ENCODE measurements at regions not wholly inside any gene's neighbourhood (a gene's known extent, or its start where the extent isn't known, plus 50 kb on each side); places are given as distances from the start of the nearest gene placed in this dataset.

DNA sequence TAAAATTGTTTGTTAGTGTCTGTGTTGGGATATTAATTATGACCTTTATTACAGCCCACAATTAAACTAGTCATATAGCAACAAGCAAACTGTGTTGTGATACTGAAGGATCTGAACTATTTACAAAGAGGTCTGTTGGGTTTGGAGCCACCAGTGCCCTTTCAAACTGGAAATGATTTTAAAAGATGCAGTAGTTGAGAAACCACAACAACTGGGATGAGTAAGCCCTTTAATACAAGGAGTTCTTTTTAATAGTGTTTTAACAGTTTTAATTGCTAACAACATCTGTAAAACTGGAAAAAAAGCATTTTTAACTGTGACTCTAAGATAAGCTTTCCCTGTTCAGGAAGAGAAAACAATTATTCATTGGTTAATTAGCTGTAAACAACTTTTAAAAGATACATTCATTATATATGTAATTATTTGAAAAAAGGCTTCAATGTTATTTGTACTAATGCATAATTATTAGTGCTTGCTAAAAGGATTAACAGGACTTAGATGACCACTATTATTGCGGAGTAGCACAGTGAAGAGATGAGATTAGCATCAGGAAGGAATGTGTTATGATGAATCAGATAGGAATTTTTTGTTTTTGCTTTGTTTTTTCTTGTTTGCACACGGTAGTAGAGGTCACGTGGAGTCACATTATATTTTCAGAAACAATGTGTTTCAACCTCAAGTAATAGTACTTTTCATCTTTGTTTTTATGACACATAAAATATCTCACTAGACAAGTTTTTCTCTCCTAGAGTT, 392.7 kb upstream of the FANCL start:
- Histone ChIP-seq H3K4me3 (ENCODE audit: low read length in 2 of 2) (no peak overlapping the region), H3K27ac (ENCODE audit: low read length) (no peak overlapping the region), H3K9ac (ENCODE audit: low read length in 2 of 2) (no peak overlapping the region), H3K4me1 (ENCODE audit: control insufficient read depth, insufficient read depth, low read length) (no peaks in the 10 kb centered on the region), H3K27me3 (ENCODE audit: control insufficient read depth in 1 of 2, insufficient read depth in 2 of 2, low read length in 2 of 2) (no peaks in the 10 kb centered on the region), H3K9me3 (ENCODE audit: control insufficient read depth in 2 of 2, low read length in 2 of 2) (no peaks in the 10 kb centered on the region), H3K36me3 (ENCODE audit: control insufficient read depth in 2 of 2, insufficient read depth in 2 of 2, low read length in 2 of 2) (no peaks in the 10 kb centered on the region)

DNA sequence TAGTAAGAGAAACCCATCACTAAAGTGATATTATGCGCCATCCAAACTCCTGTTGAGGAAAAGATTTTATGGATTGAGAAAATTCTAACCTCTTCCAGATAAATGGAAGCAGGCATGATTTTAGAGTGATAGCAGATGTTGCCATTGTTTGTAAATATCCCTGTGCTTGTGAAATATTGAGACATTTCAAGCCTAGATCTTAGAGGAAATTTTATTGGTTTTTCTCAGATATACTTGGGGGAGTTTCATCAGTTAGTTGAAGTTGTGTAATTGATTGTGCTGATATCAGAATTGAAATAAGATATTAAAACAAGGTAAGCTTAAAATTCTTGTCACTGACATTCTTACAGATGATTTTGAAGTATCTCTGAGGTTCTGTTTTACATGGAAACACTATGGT, 390.9 kb upstream of the FANCL start:
- H3K27me3 ChIP-seq (ENCODE audit: control insufficient read depth in 1 of 2, insufficient read depth in 2 of 2, low read length in 2 of 2) = no peaks in the 10 kb centered on the region
- no peak overlapping the region for H3K9ac ChIP-seq (ENCODE audit: low read length in 2 of 2)
- H3K4me3 ChIP-seq (ENCODE audit: low read length in 2 of 2) = no peak overlapping the region
- no peaks in the 10 kb centered on the region for H3K4me1 ChIP-seq (ENCODE audit: control insufficient read depth, insufficient read depth, low read length)
- H3K9me3 ChIP-seq (ENCODE audit: control insufficient read depth in 2 of 2, low read length in 2 of 2) = no peaks in the 10 kb centered on the region
- no peaks in the 10 kb centered on the region for H3K36me3 ChIP-seq (ENCODE audit: control insufficient read depth in 2 of 2, insufficient read depth in 2 of 2, low read length in 2 of 2)
- H3K27ac ChIP-seq (ENCODE audit: low read length) = no peak overlapping the region

DNA sequence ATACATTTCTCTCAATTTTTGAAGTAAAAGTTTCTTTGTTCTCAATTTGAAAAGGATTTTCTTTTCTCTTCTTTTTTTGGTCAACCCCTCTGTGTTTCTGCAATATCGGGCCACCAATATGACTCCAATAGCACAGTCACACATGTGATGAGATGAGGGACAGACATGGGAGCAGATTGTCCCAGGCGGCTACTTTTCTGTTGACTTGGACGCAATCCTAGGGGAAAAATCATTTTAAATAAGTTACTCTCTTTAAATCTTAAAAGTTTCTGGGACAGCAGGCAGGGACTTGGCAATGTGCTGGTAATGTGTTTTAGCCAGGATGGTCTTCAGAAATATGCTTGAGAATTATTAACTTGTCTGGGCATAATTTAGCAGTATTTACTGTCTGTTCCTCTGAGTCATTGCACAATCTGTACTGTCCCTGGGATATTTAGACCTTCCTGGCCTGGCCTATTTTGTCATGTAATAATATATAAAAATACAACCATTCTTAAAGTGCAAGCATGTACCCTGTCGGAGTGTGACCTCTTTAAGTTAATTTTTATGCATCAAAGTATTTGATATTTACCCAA, 388.5 kb upstream of the FANCL start:
- Histone ChIP-seq H3K9me3 (ENCODE audit: control insufficient read depth in 2 of 2, low read length in 2 of 2) (no peaks in the 10 kb centered on the region), H3K27ac (ENCODE audit: low read length) (no peak overlapping the region), H3K9ac (ENCODE audit: low read length in 2 of 2) (no peak overlapping the region), H3K36me3 (ENCODE audit: control insufficient read depth in 2 of 2, insufficient read depth in 2 of 2, low read length in 2 of 2) (no peaks in the 10 kb centered on the region), H3K27me3 (ENCODE audit: control insufficient read depth in 1 of 2, insufficient read depth in 2 of 2, low read length in 2 of 2) (no peaks in the 10 kb centered on the region), H3K4me1 (ENCODE audit: control insufficient read depth, insufficient read depth, low read length) (no peaks in the 10 kb centered on the region), H3K4me3 (ENCODE audit: low read length in 2 of 2) (no peak overlapping the region)

DNA sequence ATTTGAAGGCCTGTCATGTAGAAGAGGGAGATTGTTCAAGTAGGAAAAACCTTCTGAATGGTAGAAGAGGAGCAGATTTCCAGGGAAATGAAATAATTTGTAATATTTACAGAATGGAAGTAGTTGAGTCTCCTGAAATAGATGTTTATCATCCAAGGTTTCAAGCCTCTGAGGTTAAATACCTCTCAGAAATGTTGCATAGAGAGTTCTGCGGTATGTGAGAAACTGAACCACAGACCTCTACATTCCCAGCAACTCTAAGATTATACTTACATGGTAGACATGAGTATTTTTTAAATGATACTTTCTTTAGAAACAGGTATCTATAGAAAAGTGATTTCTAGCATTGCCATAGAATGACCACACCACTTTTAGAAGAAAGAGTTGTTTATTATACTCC, 379.8 kb upstream of the FANCL start:
- H3K9me3 ChIP-seq (ENCODE audit: control insufficient read depth in 2 of 2, low read length in 2 of 2) = no peaks in the 10 kb centered on the region
- no peaks in the 10 kb centered on the region for H3K36me3 ChIP-seq (ENCODE audit: control insufficient read depth in 2 of 2, insufficient read depth in 2 of 2, low read length in 2 of 2)
- no peaks in the 10 kb centered on the region for H3K4me1 ChIP-seq (ENCODE audit: control insufficient read depth, insufficient read depth, low read length)
- no peaks in the 10 kb centered on the region for H3K27me3 ChIP-seq (ENCODE audit: control insufficient read depth in 1 of 2, insufficient read depth in 2 of 2, low read length in 2 of 2)
- H3K9ac ChIP-seq (ENCODE audit: low read length in 2 of 2) = no peak overlapping the region
- no peak overlapping the region for H3K27ac ChIP-seq (ENCODE audit: low read length)
- H3K4me3 ChIP-seq (ENCODE audit: low read length in 2 of 2) = no peak overlapping the region

DNA sequence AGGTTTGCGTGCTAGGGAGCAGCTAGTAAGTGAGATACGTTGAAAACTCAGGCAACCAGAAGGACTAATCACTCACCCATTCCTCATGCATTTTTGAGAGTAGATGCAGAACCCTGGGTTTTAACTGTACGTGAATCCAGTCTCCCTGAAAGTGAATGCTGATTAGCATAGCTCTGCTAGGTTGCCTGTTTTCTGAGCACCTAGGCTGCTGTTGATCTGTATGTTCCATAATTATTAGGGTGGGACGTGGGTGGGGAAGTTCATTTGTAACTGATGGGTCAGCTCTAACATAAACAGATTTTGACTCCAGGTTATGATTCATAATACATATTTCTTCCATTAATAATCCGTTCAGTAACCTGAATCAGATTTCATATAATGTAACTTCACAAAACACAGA, 379.0 kb upstream of the FANCL start:
- no peak overlapping the region for H3K27ac ChIP-seq (ENCODE audit: low read length)
- no peaks in the 10 kb centered on the region for H3K9me3 ChIP-seq (ENCODE audit: control insufficient read depth in 2 of 2, low read length in 2 of 2)
- no peak overlapping the region for H3K4me3 ChIP-seq (ENCODE audit: low read length in 2 of 2)
- no peaks in the 10 kb centered on the region for H3K4me1 ChIP-seq (ENCODE audit: control insufficient read depth, insufficient read depth, low read length)
- no peaks in the 10 kb centered on the region for H3K36me3 ChIP-seq (ENCODE audit: control insufficient read depth in 2 of 2, insufficient read depth in 2 of 2, low read length in 2 of 2)
- no peaks in the 10 kb centered on the region for H3K27me3 ChIP-seq (ENCODE audit: control insufficient read depth in 1 of 2, insufficient read depth in 2 of 2, low read length in 2 of 2)
- H3K9ac ChIP-seq (ENCODE audit: low read length in 2 of 2) = no peak overlapping the region

DNA sequence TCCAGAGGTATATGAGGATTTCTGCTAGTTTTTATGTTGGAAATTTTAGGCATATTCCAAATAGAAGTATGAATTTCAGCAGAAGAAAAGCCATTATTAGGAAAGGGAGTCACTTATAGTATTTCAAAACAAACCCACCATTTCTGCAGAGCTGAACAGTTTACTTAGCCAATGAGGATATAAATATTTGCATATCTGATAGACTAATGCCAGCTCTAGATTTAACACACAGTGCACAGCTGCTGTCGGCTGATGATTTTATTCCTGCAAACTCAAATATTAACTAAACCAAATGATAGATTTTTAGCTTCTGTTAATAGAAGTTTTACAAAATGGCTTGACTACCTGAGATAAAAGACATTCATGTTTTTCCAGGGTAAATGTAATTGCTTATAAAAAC, 375.8 kb upstream of the FANCL start:
- Histone ChIP-seq H3K27me3 (ENCODE audit: control insufficient read depth in 1 of 2, insufficient read depth in 2 of 2, low read length in 2 of 2) (no peaks in the 10 kb centered on the region), H3K36me3 (ENCODE audit: control insufficient read depth in 2 of 2, insufficient read depth in 2 of 2, low read length in 2 of 2) (no peaks in the 10 kb centered on the region), H3K4me1 (ENCODE audit: control insufficient read depth, insufficient read depth, low read length) (no peaks in the 10 kb centered on the region), H3K4me3 (ENCODE audit: low read length in 2 of 2) (no peak overlapping the region), H3K9ac (ENCODE audit: low read length in 2 of 2) (no peak overlapping the region), H3K27ac (ENCODE audit: low read length) (no peak overlapping the region), H3K9me3 (ENCODE audit: control insufficient read depth in 2 of 2, low read length in 2 of 2) (no peaks in the 10 kb centered on the region)

DNA sequence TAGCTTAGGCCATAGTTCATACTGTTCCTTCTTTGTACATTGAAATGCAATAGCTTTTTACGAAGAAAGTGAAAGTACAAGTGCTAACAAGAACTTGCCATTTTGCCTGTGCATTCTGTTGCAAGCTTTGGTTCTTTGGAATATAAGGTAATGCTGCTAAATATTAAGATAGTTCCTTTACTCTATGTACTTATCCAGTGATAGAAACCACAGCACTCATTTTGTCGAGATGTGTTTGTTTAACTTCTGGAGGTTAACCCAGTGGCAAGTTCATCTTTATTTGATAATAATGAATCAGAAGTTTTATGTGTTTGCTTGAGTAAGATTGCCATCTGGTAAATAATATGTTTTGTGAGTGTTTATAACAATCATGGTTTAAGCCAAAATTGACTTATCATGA, 373.1 kb upstream of the FANCL start:
- H3K9ac ChIP-seq (ENCODE audit: low read length in 2 of 2) = no peak overlapping the region
- no peaks in the 10 kb centered on the region for H3K4me1 ChIP-seq (ENCODE audit: control insufficient read depth, insufficient read depth, low read length)
- H3K36me3 ChIP-seq (ENCODE audit: control insufficient read depth in 2 of 2, insufficient read depth in 2 of 2, low read length in 2 of 2) = no peaks in the 10 kb centered on the region
- H3K27ac ChIP-seq (ENCODE audit: low read length) = no peak overlapping the region
- H3K4me3 ChIP-seq (ENCODE audit: low read length in 2 of 2) = no peak overlapping the region
- H3K9me3 ChIP-seq (ENCODE audit: control insufficient read depth in 2 of 2, low read length in 2 of 2) = no peaks in the 10 kb centered on the region
- H3K27me3 ChIP-seq (ENCODE audit: control insufficient read depth in 1 of 2, insufficient read depth in 2 of 2, low read length in 2 of 2) = no peaks in the 10 kb centered on the region

DNA sequence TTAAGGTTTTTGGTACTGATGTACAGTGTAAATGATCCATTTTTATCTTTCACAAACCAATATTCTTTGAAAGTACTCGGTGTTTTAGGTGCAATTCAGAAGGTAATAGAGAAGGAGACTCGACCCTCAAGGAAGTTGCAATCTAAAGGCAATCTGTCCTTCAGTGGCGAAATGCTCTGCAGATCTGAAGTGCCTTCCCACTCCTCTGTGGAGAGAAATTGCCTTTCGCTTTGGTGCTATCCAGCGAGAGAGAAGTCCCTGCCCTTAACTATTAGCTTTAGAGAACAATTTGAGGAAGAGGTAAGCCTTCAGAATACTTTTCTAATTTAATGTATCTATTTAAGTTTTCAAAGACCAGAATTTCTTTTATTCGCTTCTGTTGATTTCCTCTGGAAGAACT, 371.8 kb upstream of the FANCL start:
- no peak overlapping the region for H3K9ac ChIP-seq (ENCODE audit: low read length in 2 of 2)
- H3K4me1 ChIP-seq (ENCODE audit: control insufficient read depth, insufficient read depth, low read length) = no peaks in the 10 kb centered on the region
- no peak overlapping the region for H3K27ac ChIP-seq (ENCODE audit: low read length)
- no peaks in the 10 kb centered on the region for H3K27me3 ChIP-seq (ENCODE audit: control insufficient read depth in 1 of 2, insufficient read depth in 2 of 2, low read length in 2 of 2)
- no peaks in the 10 kb centered on the region for H3K36me3 ChIP-seq (ENCODE audit: control insufficient read depth in 2 of 2, insufficient read depth in 2 of 2, low read length in 2 of 2)
- no peaks in the 10 kb centered on the region for H3K9me3 ChIP-seq (ENCODE audit: control insufficient read depth in 2 of 2, low read length in 2 of 2)
- H3K4me3 ChIP-seq (ENCODE audit: low read length in 2 of 2) = no peak overlapping the region

DNA sequence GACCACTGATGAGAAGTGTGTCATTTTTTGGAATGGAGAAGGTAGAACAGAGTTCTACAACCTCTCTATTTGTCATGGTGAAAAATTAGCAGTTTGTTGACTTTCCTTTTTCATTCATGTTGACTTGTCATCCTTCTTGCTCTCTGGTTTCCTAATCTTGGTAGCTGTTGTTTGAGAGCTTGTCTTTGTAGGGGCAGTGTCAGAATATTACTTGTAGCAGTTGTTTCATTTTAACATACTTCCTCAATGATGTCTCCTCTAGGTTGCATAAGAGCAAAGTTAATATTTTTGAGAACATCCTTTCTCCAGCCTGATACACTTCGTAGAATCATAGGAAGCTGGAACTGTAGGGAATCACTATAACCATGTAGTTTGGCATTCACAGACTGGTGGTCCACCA, 368.2 kb upstream of the FANCL start:
- Histone ChIP-seq H3K27ac (ENCODE audit: low read length) (no peak overlapping the region), H3K4me1 (ENCODE audit: control insufficient read depth, insufficient read depth, low read length) (no peaks in the 10 kb centered on the region), H3K27me3 (ENCODE audit: control insufficient read depth in 1 of 2, insufficient read depth in 2 of 2, low read length in 2 of 2) (no peaks in the 10 kb centered on the region), H3K36me3 (ENCODE audit: control insufficient read depth in 2 of 2, insufficient read depth in 2 of 2, low read length in 2 of 2) (no peaks in the 10 kb centered on the region), H3K9ac (ENCODE audit: low read length in 2 of 2) (no peak overlapping the region), H3K4me3 (ENCODE audit: low read length in 2 of 2) (no peak overlapping the region), H3K9me3 (ENCODE audit: control insufficient read depth in 2 of 2, low read length in 2 of 2) (no peaks in the 10 kb centered on the region)

DNA sequence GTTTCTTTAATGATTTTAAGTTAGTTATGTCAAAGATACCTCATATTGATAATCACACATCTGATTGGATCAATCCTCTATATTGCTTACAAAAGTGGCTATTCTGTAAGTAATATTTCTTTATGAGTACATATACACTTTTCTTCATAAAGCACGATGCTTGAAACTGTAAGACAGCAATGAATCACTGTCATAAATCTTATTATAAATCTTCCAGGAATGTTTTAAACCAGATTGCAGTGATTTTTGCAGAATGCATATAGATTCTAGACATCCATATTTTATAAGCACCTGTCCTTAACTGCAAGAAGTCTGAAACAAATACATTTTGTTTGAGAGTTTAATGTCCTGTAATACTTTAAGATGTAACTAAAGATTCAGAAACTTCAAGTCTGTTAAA, 367.0 kb upstream of the FANCL start:
- H3K4me1 ChIP-seq (ENCODE audit: control insufficient read depth, insufficient read depth, low read length) = no peaks in the 10 kb centered on the region
- H3K27me3 ChIP-seq (ENCODE audit: control insufficient read depth in 1 of 2, insufficient read depth in 2 of 2, low read length in 2 of 2) = no peaks in the 10 kb centered on the region
- no peak overlapping the region for H3K9ac ChIP-seq (ENCODE audit: low read length in 2 of 2)
- no peak overlapping the region for H3K4me3 ChIP-seq (ENCODE audit: low read length in 2 of 2)
- no peak overlapping the region for H3K27ac ChIP-seq (ENCODE audit: low read length)
- H3K36me3 ChIP-seq (ENCODE audit: control insufficient read depth in 2 of 2, insufficient read depth in 2 of 2, low read length in 2 of 2) = no peaks in the 10 kb centered on the region
- no peaks in the 10 kb centered on the region for H3K9me3 ChIP-seq (ENCODE audit: control insufficient read depth in 2 of 2, low read length in 2 of 2)

DNA sequence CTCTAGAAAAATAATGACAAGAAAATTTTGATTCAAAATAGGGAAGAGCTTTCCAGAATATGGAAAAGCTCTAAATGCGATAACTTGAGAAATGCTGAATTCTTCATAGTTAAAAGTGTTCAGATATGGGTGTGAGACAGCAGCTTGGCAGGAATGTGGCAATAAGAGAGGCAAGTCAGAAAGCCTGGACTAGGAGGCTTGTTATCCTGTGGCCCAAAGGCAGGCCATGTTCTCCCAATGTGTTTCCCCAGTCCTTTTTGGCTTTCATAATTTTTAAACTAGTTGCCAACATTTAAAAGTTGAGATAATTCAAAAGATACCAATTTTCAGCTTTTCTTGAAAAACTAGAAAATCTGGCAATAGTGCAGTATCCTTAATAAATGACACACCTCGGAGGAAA, 366.3 kb upstream of the FANCL start:
- H3K36me3 ChIP-seq (ENCODE audit: control insufficient read depth in 2 of 2, insufficient read depth in 2 of 2, low read length in 2 of 2) = no peaks in the 10 kb centered on the region
- no peaks in the 10 kb centered on the region for H3K9me3 ChIP-seq (ENCODE audit: control insufficient read depth in 2 of 2, low read length in 2 of 2)
- no peaks in the 10 kb centered on the region for H3K27me3 ChIP-seq (ENCODE audit: control insufficient read depth in 1 of 2, insufficient read depth in 2 of 2, low read length in 2 of 2)
- no peak overlapping the region for H3K4me3 ChIP-seq (ENCODE audit: low read length in 2 of 2)
- H3K9ac ChIP-seq (ENCODE audit: low read length in 2 of 2) = no peak overlapping the region
- no peaks in the 10 kb centered on the region for H3K4me1 ChIP-seq (ENCODE audit: control insufficient read depth, insufficient read depth, low read length)
- H3K27ac ChIP-seq (ENCODE audit: low read length) = no peak overlapping the region
